CD14-positive monocyte (primary cell): ENCODE measurements at regions not wholly inside any gene's neighbourhood (a gene's known extent, or its start where the extent isn't known, plus 50 kb on each side); places are given as distances from the start of the nearest gene placed in this dataset.

Experiments used
- DNase-seq, 3 donors: peaks; one replicate each; pipeline ENCODE4 v3.0.0-alpha.2; 2011 to 2022
- H2AFZ ChIP-seq: 2 replicates; pipeline ENCODE4 v1.6.0; 2012; ENCODE audit warnings: mild to moderate bottlenecking, low read depth, low read length, inconsistent platforms; ENCODE audit not compliant: insufficient read depth, poor library complexity, severe bottlenecking
- H3K27ac ChIP-seq, 2 donors: 1 replicate in 1 of 2; 2 replicates in 1 of 2; pipeline ENCODE4 v1.5.1; 2012 to 2013; ENCODE audit warnings: low read length in 2 of 2, control low read depth in 1 of 2, inconsistent platforms in 1 of 2, low read depth in 1 of 2, mild to moderate bottlenecking in 1 of 2
- H3K27me3 ChIP-seq, 2 donors: one replicate each; pipeline versions ENCODE4 v1.6.0 to v1.6.1; 2011 to 2013; ENCODE audit warnings: low read length in 2 of 2; ENCODE audit not compliant: control insufficient read depth in 2 of 2, insufficient read depth in 2 of 2
- H3K36me3 ChIP-seq, 2 donors: replicated peaks in 1 of 2; 1 replicate in 1 of 2; 2 replicates in 1 of 2; pipeline versions ENCODE4 v1.5.1 to v1.6.1; 2012 to 2013; ENCODE audit warnings: low read length in 2 of 2, control low read depth in 1 of 2, inconsistent platforms in 1 of 2, mild to moderate bottlenecking in 1 of 2; ENCODE audit not compliant: insufficient read depth in 2 of 2, control insufficient read depth in 1 of 2
- H3K4me1 ChIP-seq, 2 donors: 1 replicate in 1 of 2; 2 replicates in 1 of 2; pipeline versions ENCODE4 v1.5.1 to v1.6.1; 2012 to 2013; ENCODE audit warnings: low read length in 2 of 2, control low read depth in 1 of 2, inconsistent platforms in 1 of 2, mild to moderate bottlenecking in 1 of 2, moderate library complexity in 1 of 2; ENCODE audit not compliant: insufficient read depth in 2 of 2, control insufficient read depth in 1 of 2
- H3K4me2 ChIP-seq: replicated peaks from 2 replicates; pipeline ENCODE3; 2012; ENCODE audit warnings: low read length, moderate library complexity, mild to moderate bottlenecking; ENCODE audit not compliant: poor library complexity, severe bottlenecking; ENCODE audit errors: extremely low read depth
- H3K4me3 ChIP-seq, 3 experiments: fragments of 200-600 bp in 1 of 3; sonication (generic) in 1 of 3; replicated peaks in 1 of 3; 1 replicate in 2 of 3; 2 replicates in 1 of 3; pipeline ENCODE4 v1.5.1; 2011 to 2013; ENCODE audit warnings: low read length in 3 of 3, mild to moderate bottlenecking in 3 of 3, control low read depth in 2 of 3, low read depth in 2 of 3, inconsistent platforms in 1 of 3, moderate library complexity in 1 of 3
- H3K79me2 ChIP-seq: 2 replicates; pipeline ENCODE4 v1.6.0; 2012; ENCODE audit warnings: mild to moderate bottlenecking, control low read depth, inconsistent platforms, low read length, moderate library complexity; ENCODE audit not compliant: insufficient read depth
- H3K9ac ChIP-seq: 2 replicates; pipeline ENCODE4 v1.6.0; 2017; ENCODE audit warnings: low read length, mild to moderate bottlenecking; ENCODE audit not compliant: insufficient read depth, poor library complexity, severe bottlenecking
- H3K9me3 ChIP-seq, 2 donors: replicated peaks in 1 of 2; 1 replicate in 1 of 2; 2 replicates in 1 of 2; pipeline versions ENCODE4 v1.5.1 to v1.6.1; 2012 to 2013; ENCODE audit warnings: low read length in 2 of 2, control low read depth in 1 of 2; ENCODE audit not compliant: control insufficient read depth in 1 of 2, insufficient read depth in 1 of 2
- H4K20me1 ChIP-seq: 2 replicates; pipeline ENCODE4 v1.6.0; 2012; ENCODE audit warnings: mild to moderate bottlenecking, low read length, control low read depth, moderate library complexity; ENCODE audit not compliant: insufficient read depth
- H3K27ac Mint-ChIP-seq, 7 donors: one replicate each; pipeline ENCODE4 v1.8.0; 2020; ENCODE audit warnings: mild to moderate bottlenecking in 7 of 7, mixed read lengths in 7 of 7, moderate library complexity in 6 of 7, inconsistent platforms in 2 of 7
- H3K27me3 Mint-ChIP-seq, 3 donors: one replicate each; pipeline ENCODE4 v1.8.0; 2021 to 2022; ENCODE audit warnings: low read depth in 3 of 3, mild to moderate bottlenecking in 3 of 3, mixed read lengths in 3 of 3, moderate library complexity in 3 of 3, inconsistent platforms in 1 of 3
- H3K36me3 Mint-ChIP-seq, 2 donors: one replicate each; pipeline ENCODE4 v1.8.0; 2020; ENCODE audit warnings: mixed read lengths in 2 of 2, inconsistent platforms in 1 of 2, mild to moderate bottlenecking in 1 of 2
- H3K4me1 Mint-ChIP-seq: one replicate; pipeline ENCODE4 v1.8.0; 2020; ENCODE audit warnings: mild to moderate bottlenecking, mixed read lengths
- H3K4me3 Mint-ChIP-seq, 2 donors: one replicate each; pipeline ENCODE4 v1.8.0; 2020; ENCODE audit warnings: mild to moderate bottlenecking in 2 of 2, mixed read lengths in 2 of 2, moderate library complexity in 1 of 2
- H3K9me3 Mint-ChIP-seq, 7 donors: one replicate each; pipeline ENCODE4 v1.8.0; 2020 to 2022; ENCODE audit warnings: mixed read lengths in 7 of 7, mild to moderate bottlenecking in 6 of 7, moderate library complexity in 6 of 7, inconsistent platforms in 2 of 7
- WGBS: methylation state at CpG from one replicate; pipeline ENCODE4 v1.1.5; 2013; ENCODE audit warnings: missing lambda C conversion rate; ENCODE audit not compliant: insufficient coverage; 5-methylcytosine and 5-hydroxymethylcytosine counted together
- intact Hi-C, 2 donors: fragments of 100-400 bp; cut with micrococcal nuclease; formaldehyde crosslinking; loops; one replicate each; pipeline versions ENCODE4 v1.15.0 to v1.15.1; 2023
- TF ChIP-seq, protein P1 (sequence below): fragments of 200-600 bp; IDR thresholded peaks from one replicate; pipeline ENCODE4 v1.8.0; 2022; ENCODE audit warnings: antibody characterized with exemption, mild to moderate bottlenecking

DNA sequence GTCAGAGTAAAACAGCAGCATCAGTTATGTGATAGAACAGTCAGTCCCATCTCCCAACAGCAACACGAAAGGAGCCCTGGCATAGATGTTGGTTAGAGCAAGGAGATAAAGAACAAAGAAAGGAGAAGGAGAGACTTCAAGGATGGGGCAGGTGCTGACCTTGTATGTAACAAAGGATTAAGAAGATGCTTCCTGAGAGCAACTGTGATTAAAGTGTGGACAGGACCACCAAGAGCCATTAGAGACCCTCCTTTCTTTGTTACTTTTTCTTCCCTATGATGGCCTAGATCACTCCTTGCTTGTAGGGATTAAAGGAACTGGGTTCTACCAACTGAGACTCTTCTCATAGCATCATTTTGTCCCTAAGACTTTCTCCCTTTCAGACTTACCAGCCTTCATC is 75.2 kb upstream of the GPR6 start:
- H3K27ac Mint-ChIP-seq: no peak overlapping the region
- no peaks in the 10 kb centered on the region for H4K20me1 ChIP-seq
- no peak overlapping the region for H3K4me3 Mint-ChIP-seq
- WGBS: no CpG with 5 or more reads among the region's 1 CpG
- no peaks in the 10 kb centered on the region for H3K4me1 ChIP-seq
- no peak overlapping the region for H3K4me3 ChIP-seq
- intact Hi-C loops: no loop called here
- H3K36me3 Mint-ChIP-seq: no peaks in the 10 kb centered on the region
- H3K9me3 ChIP-seq: no peaks in the 10 kb centered on the region
- H3K9me3 Mint-ChIP-seq: peaks cover 0 to 6% (median 0%) of the 10 kb centered on the region in 7 donors
- H3K4me1 Mint-ChIP-seq: no peaks in the 10 kb centered on the region
- H2AFZ ChIP-seq: no peak overlapping the region
- no peak for DNase-seq
- H3K9ac ChIP-seq: no peak overlapping the region
- H3K27me3 ChIP-seq: no peaks in the 10 kb centered on the region
- H3K79me2 ChIP-seq: no peaks in the 10 kb centered on the region
- H3K27ac ChIP-seq: no peak overlapping the region
- H3K36me3 ChIP-seq: no peaks in the 10 kb centered on the region
- TF ChIP-seq, protein P1, sequence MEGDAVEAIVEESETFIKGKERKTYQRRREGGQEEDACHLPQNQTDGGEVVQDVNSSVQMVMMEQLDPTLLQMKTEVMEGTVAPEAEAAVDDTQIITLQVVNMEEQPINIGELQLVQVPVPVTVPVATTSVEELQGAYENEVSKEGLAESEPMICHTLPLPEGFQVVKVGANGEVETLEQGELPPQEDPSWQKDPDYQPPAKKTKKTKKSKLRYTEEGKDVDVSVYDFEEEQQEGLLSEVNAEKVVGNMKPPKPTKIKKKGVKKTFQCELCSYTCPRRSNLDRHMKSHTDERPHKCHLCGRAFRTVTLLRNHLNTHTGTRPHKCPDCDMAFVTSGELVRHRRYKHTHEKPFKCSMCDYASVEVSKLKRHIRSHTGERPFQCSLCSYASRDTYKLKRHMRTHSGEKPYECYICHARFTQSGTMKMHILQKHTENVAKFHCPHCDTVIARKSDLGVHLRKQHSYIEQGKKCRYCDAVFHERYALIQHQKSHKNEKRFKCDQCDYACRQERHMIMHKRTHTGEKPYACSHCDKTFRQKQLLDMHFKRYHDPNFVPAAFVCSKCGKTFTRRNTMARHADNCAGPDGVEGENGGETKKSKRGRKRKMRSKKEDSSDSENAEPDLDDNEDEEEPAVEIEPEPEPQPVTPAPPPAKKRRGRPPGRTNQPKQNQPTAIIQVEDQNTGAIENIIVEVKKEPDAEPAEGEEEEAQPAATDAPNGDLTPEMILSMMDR: no peak
- H3K27me3 Mint-ChIP-seq: peaks cover 2 to 8% (median 3%) of the 10 kb centered on the region in 3 donors
- H3K4me2 ChIP-seq: no peak overlapping the region

DNA sequence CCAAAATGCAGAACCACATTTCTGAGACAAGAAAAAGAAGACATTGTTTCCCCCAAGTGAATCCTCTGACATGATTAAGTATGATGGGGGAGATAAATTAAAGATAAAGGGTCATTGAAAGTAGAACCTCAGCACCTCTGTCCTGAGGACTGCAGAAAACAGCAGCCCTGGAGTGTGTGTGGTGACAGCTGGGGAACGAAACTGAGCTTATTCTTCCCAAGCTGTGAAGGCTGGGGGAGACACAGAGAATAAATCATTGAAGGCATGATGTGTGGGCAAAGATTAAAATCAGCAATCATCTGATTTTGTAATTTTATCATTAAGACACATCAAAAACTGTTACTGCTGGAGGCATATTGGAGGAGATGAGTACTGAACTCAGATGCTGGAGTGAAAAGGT is 67.5 kb upstream of the GPR6 start:
- intact Hi-C loops: no loop called here

More for the DNA sequence above, 67.5 kb upstream of the GPR6 start:
- Histone ChIP-seq H3K27ac (no peak overlapping the region), H4K20me1 (no peaks in the 10 kb centered on the region), H3K4me3 (no peak overlapping the region), H3K36me3 (no peaks in the 10 kb centered on the region), H2AFZ (no peak overlapping the region), H3K9me3 (no peaks in the 10 kb centered on the region), H3K9ac (no peak overlapping the region), H3K27me3 (no peaks in the 10 kb centered on the region), H3K4me2 (no peak overlapping the region), H3K4me1 (no peaks in the 10 kb centered on the region), H3K79me2 (no peaks in the 10 kb centered on the region)
- peaks cover under 1% of the 10 kb centered on the region for H3K4me1 Mint-ChIP-seq
- no peak for DNase-seq
- no peaks in the 10 kb centered on the region for H3K36me3 Mint-ChIP-seq
- TF ChIP-seq, protein P1: no peak
- H3K27ac Mint-ChIP-seq: no peak overlapping the region
- peaks cover 0 to 5% (median 0%) of the 10 kb centered on the region in 3 donors for H3K27me3 Mint-ChIP-seq
- H3K9me3 Mint-ChIP-seq: peaks cover 0 to 4% (median 0%) of the 10 kb centered on the region in 7 donors
- H3K4me3 Mint-ChIP-seq: no peak overlapping the region
- no CpG with 5 or more reads among the region's 1 CpG for WGBS
